GM12878 (cell line): ENCODE measurements at regions not wholly inside any gene's neighbourhood (a gene's known extent, or its start where the extent isn't known, plus 50 kb on each side); places are given as distances from the start of the nearest gene placed in this dataset.

Experiments used
- ATAC-seq: fragments of 200-7000 bp; cut with Tn5 transposase; 3 replicates; pipeline ENCODE4 v1.9.1; 2020; ENCODE audit warnings: mild to moderate bottlenecking, moderate library complexity
- BruUV-seq: library from RNA; stranded (reverse); fragments of 400-500 nt; replicated peaks from 2 replicates; lab custom pipeline; 2021; lab: Mats Ljungman, UMichigan
- CTCF ChIA-PET: fragments of 300-600 bp; sonication (Branson Sonifier 250); formaldehyde crosslinking; extraction: SDS; loops from one replicate; lab custom pipeline; 2021; ENCODE audit warnings: inconsistent platforms; lab: Yijun Ruan, JAX
- POLR2A ChIA-PET: fragments of 350-600 bp; formaldehyde crosslinking; extraction: SDS; loops from one replicate; lab custom pipeline; 2021; ENCODE audit warnings: inconsistent platforms; lab: Charles Lee
- RAD21 ChIA-PET: fragments of 300-600 bp; sonication (Branson Sonifier 250); formaldehyde crosslinking; loops from one replicate; lab custom pipeline; 2023; ENCODE audit warnings: antibody characterized with exemption; ENCODE audit not compliant: unreplicated experiment; lab: Charles Lee
- SMC1A ChIA-PET: fragments of 300-600 bp; sonication (Branson Sonifier 250); formaldehyde crosslinking; loops from one replicate; lab custom pipeline; 2023; ENCODE audit not compliant: unreplicated experiment, uncharacterized antibody; lab: Charles Lee
- DNase-seq: peaks from one replicate; pipeline ENCODE4 v3.0.0-alpha.2; 2011; ENCODE audit warnings: low read depth, low spot score
- FAIRE-seq: peaks from 3 replicates; lab custom pipeline; 2011; peaks lifted over from hg19 to GRCh38; lab: Jason Lieb, UNC
- H2AFZ ChIP-seq: 2 replicates; pipeline ENCODE4 v1.6.0; 2011; ENCODE audit warnings: low read depth, low read length, control low read depth; ENCODE audit not compliant: control insufficient read depth
- H3K27ac ChIP-seq: 2 replicates; pipeline ENCODE4 v1.5.1; 2011; ENCODE audit warnings: control low read depth; ENCODE audit not compliant: control insufficient read depth, insufficient read depth
- H3K27me3 ChIP-seq, 2 experiments: replicated peaks in 1 of 2; 2 replicates each; pipeline versions ENCODE4 v1.6.0 to v1.6.1; 2011; ENCODE audit warnings: low read length in 1 of 2; ENCODE audit not compliant: control insufficient read depth in 2 of 2, insufficient read depth in 2 of 2
- H3K36me3 ChIP-seq, 2 experiments: 2 replicates each; pipeline ENCODE4 v1.5.1; 2011; ENCODE audit warnings: low read length in 1 of 2; ENCODE audit not compliant: control insufficient read depth in 2 of 2, insufficient read depth in 2 of 2
- H3K4me1 ChIP-seq: 2 replicates; pipeline ENCODE4 v1.6.1; 2011; ENCODE audit warnings: mild to moderate bottlenecking, low read length, moderate library complexity, mixed read lengths; ENCODE audit not compliant: control insufficient read depth, insufficient read depth
- H3K4me2 ChIP-seq: 2 replicates; pipeline ENCODE4 v1.6.0; 2011; ENCODE audit warnings: control low read depth; ENCODE audit not compliant: control insufficient read depth, insufficient read depth
- H3K4me3 ChIP-seq: fragments of 200-600 bp; sonication (generic); 2 replicates; pipeline ENCODE4 v1.5.1; 2016
- H3K79me2 ChIP-seq: 2 replicates; pipeline ENCODE4 v1.6.0; 2011; ENCODE audit warnings: low read length; ENCODE audit not compliant: control insufficient read depth, insufficient read depth
- H3K9ac ChIP-seq: 2 replicates; pipeline ENCODE4 v1.8.0; 2011; ENCODE audit warnings: low read length, control low read depth, mixed read lengths; ENCODE audit not compliant: control insufficient read depth, insufficient read depth
- H3K9me3 ChIP-seq: replicated peaks from 3 replicates; pipeline ENCODE4 v1.5.1; 2011; ENCODE audit warnings: mild to moderate bottlenecking, low read length; ENCODE audit not compliant: control insufficient read depth, insufficient read depth
- H4K20me1 ChIP-seq: 2 replicates; pipeline ENCODE4 v1.6.0; 2011; ENCODE audit not compliant: control insufficient read depth, insufficient read depth
- CREM ChIP-seq: IDR thresholded peaks from 2 replicates; pipeline ENCODE4 v1.6.1; 2014; ENCODE audit warnings: antibody characterized with exemption, low read depth
- CUX1 ChIP-seq: IDR thresholded peaks from 2 replicates; pipeline ENCODE4 v1.6.1; 2012; ENCODE audit warnings: improper control_type of control experiment, low read depth, low read length; ENCODE audit not compliant: insufficient replicate concordance
- HSF1 ChIP-seq: fragments of 150-350 bp; IDR thresholded peaks from 2 replicates; pipeline ENCODE4 v1.6.1; 2014; ENCODE audit warnings: mild to moderate bottlenecking, low read depth, low read length
- JUNB ChIP-seq: IDR thresholded peaks from 2 replicates; pipeline ENCODE4 v1.6.1; 2016; ENCODE audit warnings: antibody characterized with exemption, mild to moderate bottlenecking
- KLF5 ChIP-seq: fragments of 450-650 bp; IDR thresholded peaks from 2 replicates; pipeline ENCODE4 v1.6.1; 2014; ENCODE audit warnings: mild to moderate bottlenecking; ENCODE audit not compliant: partially characterized antibody
- NFYA ChIP-seq: IDR thresholded peaks from 2 replicates; pipeline ENCODE4 v1.6.1; 2011; ENCODE audit warnings: low read depth, mild to moderate bottlenecking, low read length, improper control_type of control experiment, borderline replicate concordance
- NR2F1 ChIP-seq: fragments of 450-650 bp; conservative IDR thresholded peaks from 2 replicates; pipeline ENCODE4 v1.6.1; 2017; ENCODE audit warnings: mild to moderate bottlenecking
- SIX5 ChIP-seq: IDR thresholded peaks from 2 replicates; pipeline ENCODE4 v1.6.1; 2011; ENCODE audit warnings: mild to moderate bottlenecking, low read depth, low read length, moderate library complexity; ENCODE audit not compliant: severe bottlenecking
- SKIL ChIP-seq: fragments of 450-650 bp; IDR thresholded peaks from 2 replicates; pipeline ENCODE4 v1.6.1; 2017; ENCODE audit warnings: mild to moderate bottlenecking, low read depth, inconsistent platforms; ENCODE audit not compliant: poor library complexity, severe bottlenecking
- SUZ12 ChIP-seq: fragments of 200-600 bp; sonication (generic); IDR thresholded peaks from one replicate; pipeline ENCODE4 v1.6.1; 2018; ENCODE audit warnings: antibody characterized with exemption, mild to moderate bottlenecking; ENCODE audit not compliant: unreplicated experiment
- ZNF274 ChIP-seq: IDR thresholded peaks from one replicate; pipeline ENCODE4 v1.8.0; 2011; ENCODE audit not compliant: insufficient read length, insufficient read depth
- WGBS: methylation state at CpG from one replicate; pipeline ENCODE4 v1.1.6; 2016; ENCODE audit warnings: low lambda C conversion rate; ENCODE audit not compliant: insufficient replicate concordance, insufficient coverage; ENCODE audit errors: missing lambda C conversion rate; 5-methylcytosine and 5-hydroxymethylcytosine counted together
- in situ Hi-C: fragments of 300-500 bp; cut with MboI; formaldehyde crosslinking; loops from 9 replicates; pipeline ENCODE4 v1.14.3; 2018; ENCODE audit warnings: mixed read lengths
- intact Hi-C: fragments of 100-400 bp; cut with micrococcal nuclease; formaldehyde crosslinking; loops from one replicate; pipeline ENCODE4 v1.14.2; 2022; ENCODE audit not compliant: unreplicated experiment

- TF ChIP-seq HSF1, result no peak
- no peak for TF ChIP-seq CREM
- TF ChIP-seq ZNF274, result no peak
Measured at GRCh38 chr17:53344778-53345177, 477.9 kb upstream of the KIF2B start (continued).

- no peak overlapping the region for H3K9ac ChIP-seq
- no peaks in the 10 kb centered on the region for H4K20me1 ChIP-seq
- H3K4me2 ChIP-seq, result no peak overlapping the region
- ChIA-PET CTCF (no interaction called here), POLR2A (no interaction called here), SMC1A (no interaction called here), RAD21 (no interaction called here)
- DNase-seq (no peak), FAIRE-seq (no peak), ATAC-seq (no peak)
- no peaks in the 10 kb centered on the region for H3K79me2 ChIP-seq
- BruUV-seq, result no TSS peak
- no peak overlapping the region for H3K27ac ChIP-seq
- H3K36me3 ChIP-seq, result no peaks in the 10 kb centered on the region
- no peaks in the 10 kb centered on the region for H3K9me3 ChIP-seq
- H3K27me3 ChIP-seq, result no peaks in the 10 kb centered on the region
- intact Hi-C loops, result no loop called here
- H3K4me1 ChIP-seq, result no peaks in the 10 kb centered on the region
- in situ Hi-C loops, result no loop called here
- H3K4me3 ChIP-seq, result no peak overlapping the region
- no peak overlapping the region for H2AFZ ChIP-seq
- WGBS, result 6% methylated on average over 4 of the region's 4 CpGs
- TF ChIP-seq KLF5 (no peak), JUNB (no peak), SUZ12 (no peak), NR2F1 (no peak), CUX1 (no peak), SKIL (no peak), SIX5 (no peak), NFYA (no peak)
- TF ChIP-seq, all 136 proteins: peak for 0
Measured at GRCh38 chr17:53336281-53336680, 486.4 kb upstream of the KIF2B start.
